ENCODE measurements at regions not wholly inside any gene's neighbourhood (a gene's known extent, or its start where the extent isn't known, plus 50 kb on each side); places are given as distances from the start of the nearest gene placed in this dataset.

- no peak for TF ChIP-seq EP300 (IDR thresholded peaks at IDR 0.05)
- no peak for TF ChIP-seq ZSCAN20 (CRISPR knock-in tag; IDR thresholded peaks at IDR 0.05)
- no peak for TF ChIP-seq CTCF (IDR thresholded peaks at IDR 0.05)
- TF ChIP-seq HOXB13 (CRISPR knock-in tag; IDR thresholded peaks at IDR 0.05; ENCODE audit: low read depth), result no peak
- TF ChIP-seq TP53 (CRISPR knock-in tag; IDR thresholded peaks at IDR 0.05), result no peak
- no peak for TF ChIP-seq EHMT2 (IDR thresholded peaks at IDR 0.05; ENCODE audit: low read depth)
- no peak for TF ChIP-seq ESRRA (IDR thresholded peaks at IDR 0.05; ENCODE audit: borderline replicate concordance, low read length)
- no peak for TF ChIP-seq ATOH8 (CRISPR knock-in tag; IDR thresholded peaks at IDR 0.05; ENCODE audit: low read depth)
- TF ChIP-seq SREBF2 (IDR thresholded peaks at IDR 0.05), result no peak
- TF ChIP-seq CEBPB (IDR thresholded peaks at IDR 0.05), result no peak
- TF ChIP-seq HOXA7 (CRISPR knock-in tag; IDR thresholded peaks at IDR 0.05), result no peak
- TF ChIP-seq BCL3 (IDR thresholded peaks at IDR 0.05), result no peak
- H3K4me2 ChIP-seq, result no peak overlapping the region
- no peak for FAIRE-seq
- H3K4me1 ChIP-seq, result no peaks in the 10 kb centered on the region
- ATAC-seq, result no peak
- no peaks in the 10 kb centered on the region for H3K9me3 ChIP-seq
- POLR2A ChIA-PET, result no interaction called here
- no peak overlapping the region for H3K27ac ChIP-seq
- WGBS (ENCODE audit: missing lambda C conversion rate), result 32% methylated on average over 3 of the region's 3 CpGs
- H3K4me3 ChIP-seq, result no peak overlapping the region
- CTCF ChIA-PET, result no interaction called here
- DNase-seq (ENCODE audit: low read depth in 1 of 2, low spot score in 1 of 2), result no peak
Measured at GRCh38 chr3:72174040-72174439, 389.1 kb upstream of the PROK2 start.

GRCh38 chr3:72171946-72172345 lies 387.0 kb upstream of the PROK2 start:
- CTCF ChIA-PET, result no interaction called here
- no peak for ATAC-seq
- WGBS (ENCODE audit: missing lambda C conversion rate), result 70% methylated on average over 10 of the region's 10 CpGs

GRCh38 chr3:72171463-72171881 lies 386.5 kb upstream of the PROK2 start:
- no peak overlapping the region for H3K27ac ChIP-seq
- ChIA-PET POLR2A (interaction anchor here (0.7 kb wide), 1 partner anchor 92 kb away, joined by 8 read pairs; no protein-coding TSS in a partner anchor), CTCF (no interaction called here)
- ATAC-seq (no peak), FAIRE-seq (no peak), DNase-seq (ENCODE audit: low read depth in 1 of 2, low spot score in 1 of 2) (no peak)
- WGBS (ENCODE audit: missing lambda C conversion rate), result 56% methylated on average over 6 of the region's 6 CpGs
- no peak overlapping the region for H3K4me2 ChIP-seq
- no peaks in the 10 kb centered on the region for H3K4me1 ChIP-seq
- no peaks in the 10 kb centered on the region for H3K9me3 ChIP-seq
- no peak overlapping the region for H3K4me3 ChIP-seq
- TF ChIP-seq BCL3 (IDR thresholded peaks at IDR 0.05) (no peak), RFX5 (IDR thresholded peaks at IDR 0.05) (no peak), HDAC2 (IDR thresholded peaks at IDR 0.05) (no peak), CHD2 (IDR thresholded peaks at IDR 0.05; ENCODE audit: low read length, partially characterized antibody) (no peak), MAX (IDR thresholded peaks at IDR 0.05) (no peak), HMGXB4 (CRISPR knock-in tag; IDR thresholded peaks at IDR 0.05; ENCODE audit: borderline replicate concordance) (no peak), ZSCAN20 (CRISPR knock-in tag; IDR thresholded peaks at IDR 0.05) (no peak), RCOR1 (IDR thresholded peaks at IDR 0.05; ENCODE audit: low read depth, low read length) (no peak), HEYL (CRISPR knock-in tag; IDR thresholded peaks at IDR 0.05) (no peak), E2F6 (IDR thresholded peaks at IDR 0.05; ENCODE audit: borderline replicate concordance, low read depth) (no peak), HOXA7 (CRISPR knock-in tag; IDR thresholded peaks at IDR 0.05) (no peak), PBX3 (IDR thresholded peaks at IDR 0.05) (no peak), USF2 (IDR thresholded peaks at IDR 0.05) (no peak), POLR2AphosphoS2 (conservative IDR thresholded peaks at IDR 0.05; ENCODE audit: low read length) (no peak), NFE2L2 (conservative IDR thresholded peaks at IDR 0.05; ENCODE audit: low read length) (no peak)

More at GRCh38 chr3:72171946-72172345, 387.0 kb upstream of the PROK2 start:
- Histone ChIP-seq H3K27ac (no peak overlapping the region), H3K4me3 (no peak overlapping the region), H3K4me2 (no peak overlapping the region), H3K4me1 (no peaks in the 10 kb centered on the region), H3K9me3 (no peaks in the 10 kb centered on the region)
- DNase-seq (ENCODE audit: low read depth in 1 of 2, low spot score in 1 of 2), result no peak
- FAIRE-seq, result no peak
- POLR2A ChIA-PET, result interaction anchor here (0.7 kb wide), 1 partner anchor 92 kb away, joined by 8 read pairs; no protein-coding TSS in a partner anchor
- TF ChIP-seq RARB (CRISPR knock-in tag; IDR thresholded peaks at IDR 0.05) (no peak), CHD2 (IDR thresholded peaks at IDR 0.05; ENCODE audit: low read length, partially characterized antibody) (no peak)
